H1 (cell line): ENCODE measurements at regions not wholly inside any gene's neighbourhood (a gene's known extent, or its start where the extent isn't known, plus 50 kb on each side); places are given as distances from the start of the nearest gene placed in this dataset.

Source experiments
- CEBPB ChIP-seq: IDR thresholded peaks from 2 replicates; pipeline ENCODE4 v1.6.1; 2012; ENCODE audit warnings: low read depth, low read length
- CTCF ChIP-seq, 3 experiments: IDR thresholded peaks; 1 replicate in 2 of 3; 2 replicates in 1 of 3; pipeline versions ENCODE4 v1.5.1 to v1.6.1; 2011; ENCODE audit warnings: low read length in 3 of 3, mild to moderate bottlenecking in 3 of 3, inconsistent platforms in 2 of 3, low read depth in 1 of 3, moderate library complexity in 1 of 3; ENCODE audit not compliant: insufficient read depth in 1 of 3; ENCODE audit errors: control extremely low read depth in 1 of 3
- POLR2A ChIP-seq, 2 experiments: IDR thresholded peaks; 1 replicate in 1 of 2; 2 replicates in 1 of 2; pipeline ENCODE4 v1.6.1; 2011; ENCODE audit warnings: low read depth in 2 of 2, low read length in 2 of 2, mild to moderate bottlenecking in 2 of 2; ENCODE audit errors: control extremely low read depth in 1 of 2
- POU5F1 ChIP-seq: IDR thresholded peaks from 2 replicates; pipeline ENCODE4 v1.6.1; 2011; ENCODE audit warnings: low read depth, mild to moderate bottlenecking, low read length, moderate library complexity
- RAD21 ChIP-seq, 2 experiments: IDR thresholded peaks in 1 of 2; conservative IDR thresholded peaks in 1 of 2; 2 replicates each; pipeline ENCODE4 v1.6.1; 2011; ENCODE audit warnings: low read depth in 2 of 2, low read length in 2 of 2, improper control_type of control experiment in 1 of 2, inconsistent platforms in 1 of 2, mild to moderate bottlenecking in 1 of 2, moderate library complexity in 1 of 2
- RBBP5 ChIP-seq: IDR thresholded peaks from 2 replicates; pipeline ENCODE4 v1.7.1; 2012; ENCODE audit warnings: low read depth, mild to moderate bottlenecking, inconsistent platforms, low read length, moderate library complexity, borderline replicate concordance
- YY1 ChIP-seq: IDR thresholded peaks from 2 replicates; pipeline ENCODE4 v1.6.1; 2011; ENCODE audit warnings: low read depth, mild to moderate bottlenecking, low read length

- TF ChIP-seq POU5F1 (no peak), YY1 (no peak), RBBP5 (no peak), CEBPB (no peak), RAD21 (IDR thresholded peaks at IDR 0.05 in 1 of 2, conservative IDR thresholded peaks at IDR 0.05 in 1 of 2; ENCODE audit: low read depth in 2 of 2, low read length in 2 of 2) (no peak), CTCF (IDR thresholded peaks at IDR 0.05; ENCODE audit: control extremely low read depth in 1 of 3, insufficient read depth in 1 of 3, low read depth in 1 of 3, low read length in 3 of 3) (no peak), POLR2A (IDR thresholded peaks at IDR 0.05; ENCODE audit: control extremely low read depth in 1 of 2, low read depth in 2 of 2, low read length in 2 of 2) (no peak)
Measured at GRCh38 chr13:65868099-65868498, 1362.0 kb downstream of the PCDH9 start.
